A549 (cell line): ENCODE measurements at regions not wholly inside any gene's neighbourhood (a gene's known extent, or its start where the extent isn't known, plus 50 kb on each side); places are given as distances from the start of the nearest gene placed in this dataset.

ENCODE experiments used
- ATAC-seq, 2 experiments: fragments of 200-7000 bp in 1 of 2; fragments of >200 bp in 1 of 2; cut with Nextera tagmentation in 1 of 2; cut with Tn5 transposase in 1 of 2; 3 replicates each; pipeline versions ENCODE4 v1.8.0 to v1.9.1; 2018 to 2020; ENCODE audit warnings: mild to moderate bottlenecking in 1 of 2, moderate library complexity in 1 of 2
- CTCF ChIA-PET: fragments of 300-600 bp; sonication (Branson Sonifier 250); formaldehyde crosslinking; extraction: SDS; loops from one replicate; lab custom pipeline; 2021; ENCODE audit warnings: antibody characterized with exemption, inconsistent platforms; lab: Yijun Ruan, JAX
- POLR2A ChIA-PET: fragments of 350-600 bp; formaldehyde crosslinking; extraction: SDS; loops from one replicate; lab custom pipeline; 2021; ENCODE audit warnings: antibody characterized with exemption, inconsistent platforms; lab: Yijun Ruan, JAX
- DNase-seq, 2 experiments: peaks; one replicate each; pipeline versions ENCODE4 v3.0.0 to v3.0.0-alpha.2; 2011 to 2016; ENCODE audit warnings: low read depth in 1 of 2, low spot score in 1 of 2
- FAIRE-seq: peaks from 2 replicates; lab custom pipeline; 2011; peaks lifted over from hg19 to GRCh38; lab: Jason Lieb, UNC
- H3K27ac ChIP-seq, 2 experiments: fragments of >200 bp; sonication (Bioruptor Twin); formaldehyde crosslinking; 3 replicates each; pipeline ENCODE4 v1.5.1; 2016 to 2017
- H3K4me1 ChIP-seq: fragments of >200 bp; sonication (Bioruptor Twin); formaldehyde crosslinking; 3 replicates; pipeline ENCODE4 v1.6.1; 2016
- H3K4me2 ChIP-seq: fragments of >200 bp; sonication (Bioruptor Twin); formaldehyde crosslinking; 3 replicates; pipeline ENCODE4 v1.6.1; 2016
- H3K4me3 ChIP-seq: fragments of >200 bp; sonication (Bioruptor Twin); formaldehyde crosslinking; 3 replicates; pipeline ENCODE4 v1.5.1; 2016
- H3K9me3 ChIP-seq: fragments of >200 bp; sonication (Bioruptor Twin); formaldehyde crosslinking; 3 replicates; pipeline ENCODE4 v1.6.1; 2016
- BCL3 ChIP-seq: fragments of >200 bp; sonication (Bioruptor Twin); formaldehyde crosslinking; IDR thresholded peaks from 3 replicates; pipeline ENCODE4 v1.6.1; 2016
- CBX2 ChIP-seq: fragments of 200-600 bp; sonication (generic); IDR thresholded peaks from 2 replicates; pipeline ENCODE4 v1.6.1; 2016; ENCODE audit warnings: low read depth, mild to moderate bottlenecking, borderline replicate concordance
- CHD2 ChIP-seq: fragments of 150-350 bp; IDR thresholded peaks from 2 replicates; pipeline ENCODE4 v1.6.1; 2014; ENCODE audit warnings: low read length; ENCODE audit not compliant: partially characterized antibody
- CHD4 ChIP-seq: fragments of 200-600 bp; sonication (generic); IDR thresholded peaks from 2 replicates; pipeline ENCODE4 v1.6.1; 2016; ENCODE audit warnings: antibody characterized with exemption, mild to moderate bottlenecking, borderline replicate concordance
- EHF ChIP-seq: fragments of 250-450 bp; sonication (Bioruptor Pico); IDR thresholded peaks from 2 replicates; pipeline ENCODE4 v1.5.0; 2020; ENCODE audit warnings: mild to moderate bottlenecking
- EP300 ChIP-seq, 2 experiments: fragments of >200 bp; sonication (Bioruptor Twin); formaldehyde crosslinking; IDR thresholded peaks; 2 replicates in 1 of 2; 3 replicates in 1 of 2; pipeline ENCODE4 v1.6.1; 2016 to 2017
- ESRRA ChIP-seq: fragments of 150-350 bp; IDR thresholded peaks from 2 replicates; pipeline ENCODE4 v1.6.1; 2014; ENCODE audit warnings: mild to moderate bottlenecking, low read length, borderline replicate concordance
- FOSB ChIP-seq: fragments of 250-450 bp; sonication (Bioruptor Pico); IDR thresholded peaks from 2 replicates; pipeline ENCODE4 v1.5.0; 2020; ENCODE audit warnings: mild to moderate bottlenecking, moderate library complexity
- FOSL2 ChIP-seq, 2 experiments: fragments of 450-650 bp in 1 of 2; fragments of >200 bp in 1 of 2; sonication (Bioruptor Twin) in 1 of 2; formaldehyde crosslinking; IDR thresholded peaks; 2 replicates each; pipeline versions ENCODE4 v1.5.0 to v1.6.1; 2016 to 2020; ENCODE audit warnings: mild to moderate bottlenecking in 1 of 2, moderate library complexity in 1 of 2
- HES2 ChIP-seq: fragments of >200 bp; sonication (Bioruptor Twin); formaldehyde crosslinking; IDR thresholded peaks from 2 replicates; pipeline ENCODE4 v1.6.1; 2016
- HEYL ChIP-seq: fragments of 250-450 bp; sonication (Bioruptor Pico); IDR thresholded peaks from 2 replicates; pipeline ENCODE4 v1.8.0; 2021; ENCODE audit warnings: mild to moderate bottlenecking, moderate library complexity
- HOXA7 ChIP-seq: fragments of 250-450 bp; sonication (Bioruptor Pico); IDR thresholded peaks from 2 replicates; pipeline ENCODE4 v1.5.0; 2020; ENCODE audit warnings: mild to moderate bottlenecking, moderate library complexity
- HOXB5 ChIP-seq: fragments of 250-450 bp; sonication (Bioruptor Pico); IDR thresholded peaks from 2 replicates; pipeline ENCODE4 v1.5.0; 2020; ENCODE audit warnings: mild to moderate bottlenecking, moderate library complexity
- KDM1A ChIP-seq: fragments of 200-600 bp; sonication (generic); IDR thresholded peaks from 2 replicates; pipeline ENCODE4 v1.6.1; 2016; ENCODE audit warnings: low read depth, mild to moderate bottlenecking
- POLR2AphosphoS2 ChIP-seq: conservative IDR thresholded peaks from 2 replicates; pipeline ENCODE4 v1.6.1; 2012; ENCODE audit warnings: low read length, improper control_type of control experiment, inconsistent platforms
- RAD21 ChIP-seq, 2 experiments: fragments of >200 bp in 1 of 2; sonication (Bioruptor Twin) in 1 of 2; formaldehyde crosslinking in 1 of 2; IDR thresholded peaks in 1 of 2; conservative IDR thresholded peaks in 1 of 2; 2 replicates in 1 of 2; 3 replicates in 1 of 2; pipeline ENCODE4 v1.6.1; 2012 to 2018; ENCODE audit warnings: inconsistent platforms in 1 of 2
- RARB ChIP-seq: fragments of 250-450 bp; sonication (Bioruptor Pico); IDR thresholded peaks from 2 replicates; pipeline ENCODE4 v1.8.0; 2021; ENCODE audit warnings: mild to moderate bottlenecking, moderate library complexity
- RCOR1 ChIP-seq: fragments of 150-350 bp; IDR thresholded peaks from 2 replicates; pipeline ENCODE4 v1.6.1; 2014; ENCODE audit warnings: antibody characterized with exemption, low read length, low read depth
- SMC3 ChIP-seq: fragments of >200 bp; sonication (Bioruptor Twin); formaldehyde crosslinking; IDR thresholded peaks from 3 replicates; pipeline ENCODE4 v1.6.1; 2018; ENCODE audit warnings: inconsistent platforms
- SREBF2 ChIP-seq: fragments of 450-650 bp; IDR thresholded peaks from 2 replicates; pipeline ENCODE4 v1.6.1; 2014; ENCODE audit warnings: mild to moderate bottlenecking, moderate library complexity
- TFCP2L1 ChIP-seq: fragments of 250-450 bp; sonication (Bioruptor Pico); IDR thresholded peaks from 2 replicates; pipeline ENCODE4 v1.5.0; 2021; ENCODE audit warnings: mild to moderate bottlenecking
- ZNF302 ChIP-seq: fragments of 250-450 bp; sonication (Bioruptor Pico); IDR thresholded peaks from 2 replicates; pipeline ENCODE4 v1.9.0; 2021; ENCODE audit warnings: inconsistent platforms, mild to moderate bottlenecking, moderate library complexity
- ZSCAN20 ChIP-seq: fragments of 250-450 bp; sonication (Bioruptor Pico); IDR thresholded peaks from 2 replicates; pipeline ENCODE4 v1.8.0; 2022; ENCODE audit warnings: mild to moderate bottlenecking, moderate library complexity
- WGBS: methylation state at CpG from one replicate; pipeline ENCODE4 v1.1.6; 2017; ENCODE audit errors: missing lambda C conversion rate; 5-methylcytosine and 5-hydroxymethylcytosine counted together
- TF ChIP-seq, protein P1 (sequence below): fragments of >200 bp; sonication (Bioruptor Twin); formaldehyde crosslinking; IDR thresholded peaks from 3 replicates; pipeline ENCODE4 v1.5.1; 2016
- TF ChIP-seq, protein P2 (sequence below): IDR thresholded peaks from 2 replicates; pipeline ENCODE4 v1.6.1; 2012; ENCODE audit warnings: low read depth, borderline replicate concordance
- TF ChIP-seq, protein P3 (sequence below): fragments of 250-450 bp; sonication (Bioruptor Pico); IDR thresholded peaks from 2 replicates; pipeline ENCODE4 v1.5.0; 2021; ENCODE audit warnings: mild to moderate bottlenecking, moderate library complexity, borderline replicate concordance

DNA sequence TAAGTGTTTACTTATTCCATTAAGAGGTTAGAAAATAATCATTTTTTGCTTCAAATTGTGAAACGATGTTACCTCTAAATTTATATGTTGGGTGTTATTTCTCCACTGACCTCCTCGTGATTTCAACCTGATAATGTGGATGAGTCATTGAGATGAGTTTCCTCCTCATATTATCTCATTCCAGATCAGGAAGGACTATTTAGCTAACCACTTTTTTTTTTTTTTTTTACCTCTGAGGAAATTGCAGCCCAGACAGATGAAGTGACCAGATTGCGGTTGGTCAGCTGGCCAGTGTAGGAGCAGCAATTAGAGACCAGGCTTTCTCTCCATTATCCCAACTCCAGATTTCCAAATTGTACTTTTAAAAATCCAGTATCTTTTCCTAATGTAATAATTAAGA lies 248.7 kb downstream of the FZD1 start:
- Histone ChIP-seq H3K9me3 (no peaks in the 10 kb centered on the region), H3K4me2 (no peak overlapping the region), H3K4me3 (no peak overlapping the region), H3K27ac (no peak overlapping the region), H3K4me1 (no peaks in the 10 kb centered on the region)
- POLR2A ChIA-PET = no interaction called here
- FAIRE-seq (no peak), DNase-seq (peak in 1 of 2 experiments; percentile 9), ATAC-seq (no peak)
- CTCF ChIA-PET = no interaction called here
- TF ChIP-seq RAD21 (conservative IDR thresholded peaks at IDR 0.05 in 1 of 2, IDR thresholded peaks at IDR 0.05 in 1 of 2) (no peak), KDM1A (no peak), HOXA7 (CRISPR knock-in tag) (no peak), CBX2 (no peak), RARB (CRISPR knock-in tag) (no peak), ZNF302 (CRISPR knock-in tag) (no peak), RCOR1 (no peak), CHD4 (no peak), BCL3 (no peak), SMC3 (no peak), EHF (CRISPR knock-in tag) (no peak), FOSB (CRISPR knock-in tag) (no peak), ZSCAN20 (CRISPR knock-in tag) (no peak)
- TF ChIP-seq, protein P1, sequence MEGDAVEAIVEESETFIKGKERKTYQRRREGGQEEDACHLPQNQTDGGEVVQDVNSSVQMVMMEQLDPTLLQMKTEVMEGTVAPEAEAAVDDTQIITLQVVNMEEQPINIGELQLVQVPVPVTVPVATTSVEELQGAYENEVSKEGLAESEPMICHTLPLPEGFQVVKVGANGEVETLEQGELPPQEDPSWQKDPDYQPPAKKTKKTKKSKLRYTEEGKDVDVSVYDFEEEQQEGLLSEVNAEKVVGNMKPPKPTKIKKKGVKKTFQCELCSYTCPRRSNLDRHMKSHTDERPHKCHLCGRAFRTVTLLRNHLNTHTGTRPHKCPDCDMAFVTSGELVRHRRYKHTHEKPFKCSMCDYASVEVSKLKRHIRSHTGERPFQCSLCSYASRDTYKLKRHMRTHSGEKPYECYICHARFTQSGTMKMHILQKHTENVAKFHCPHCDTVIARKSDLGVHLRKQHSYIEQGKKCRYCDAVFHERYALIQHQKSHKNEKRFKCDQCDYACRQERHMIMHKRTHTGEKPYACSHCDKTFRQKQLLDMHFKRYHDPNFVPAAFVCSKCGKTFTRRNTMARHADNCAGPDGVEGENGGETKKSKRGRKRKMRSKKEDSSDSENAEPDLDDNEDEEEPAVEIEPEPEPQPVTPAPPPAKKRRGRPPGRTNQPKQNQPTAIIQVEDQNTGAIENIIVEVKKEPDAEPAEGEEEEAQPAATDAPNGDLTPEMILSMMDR = no peak
- TF ChIP-seq, protein P2, sequence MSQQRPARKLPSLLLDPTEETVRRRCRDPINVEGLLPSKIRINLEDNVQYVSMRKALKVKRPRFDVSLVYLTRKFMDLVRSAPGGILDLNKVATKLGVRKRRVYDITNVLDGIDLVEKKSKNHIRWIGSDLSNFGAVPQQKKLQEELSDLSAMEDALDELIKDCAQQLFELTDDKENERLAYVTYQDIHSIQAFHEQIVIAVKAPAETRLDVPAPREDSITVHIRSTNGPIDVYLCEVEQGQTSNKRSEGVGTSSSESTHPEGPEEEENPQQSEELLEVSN = no peak
- WGBS = 18% methylated on average over 3 of the region's 3 CpGs

- Histone ChIP-seq H3K27ac (no peak overlapping the region), H3K9me3 (no peaks in the 10 kb centered on the region), H3K4me3 (no peak overlapping the region), H3K4me2 (no peak overlapping the region), H3K4me1 (no peaks in the 10 kb centered on the region)
- DNase-seq = no peak
- no peak for TF ChIP-seq ESRRA
- TF ChIP-seq CHD4 = no peak
- TF ChIP-seq FOSL2 (IDR thresholded peaks at IDR 0.05) = no peak
- no peak for TF ChIP-seq FOSL2 (CRISPR knock-in tag; IDR thresholded peaks at IDR 0.05)
- TF ChIP-seq HES2 = no peak
- no peak for TF ChIP-seq SREBF2
- TF ChIP-seq, protein P3, sequence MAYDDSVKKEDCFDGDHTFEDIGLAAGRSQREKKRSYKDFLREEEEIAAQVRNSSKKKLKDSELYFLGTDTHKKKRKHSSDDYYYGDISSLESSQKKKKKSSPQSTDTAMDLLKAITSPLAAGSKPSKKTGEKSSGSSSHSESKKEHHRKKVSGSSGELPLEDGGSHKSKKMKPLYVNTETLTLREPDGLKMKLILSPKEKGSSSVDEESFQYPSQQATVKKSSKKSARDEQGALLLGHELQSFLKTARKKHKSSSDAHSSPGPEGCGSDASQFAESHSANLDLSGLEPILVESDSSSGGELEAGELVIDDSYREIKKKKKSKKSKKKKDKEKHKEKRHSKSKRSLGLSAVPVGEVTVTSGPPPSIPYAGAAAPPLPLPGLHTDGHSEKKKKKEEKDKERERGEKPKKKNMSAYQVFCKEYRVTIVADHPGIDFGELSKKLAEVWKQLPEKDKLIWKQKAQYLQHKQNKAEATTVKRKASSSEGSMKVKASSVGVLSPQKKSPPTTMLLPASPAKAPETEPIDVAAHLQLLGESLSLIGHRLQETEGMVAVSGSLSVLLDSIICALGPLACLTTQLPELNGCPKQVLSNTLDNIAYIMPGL (CRISPR knock-in tag) = no peak
- TF ChIP-seq CHD2 = no peak
- no peak for TF ChIP-seq HOXB5 (CRISPR knock-in tag)
- no peak for TF ChIP-seq CBX2
- TF ChIP-seq EP300 (IDR thresholded peaks at IDR 0.05) = no peak
- no peak for TF ChIP-seq POLR2AphosphoS2
- no peak for TF ChIP-seq HEYL (CRISPR knock-in tag)
- TF ChIP-seq RARB (CRISPR knock-in tag) = no peak
- TF ChIP-seq TFCP2L1 = no peak
- TF ChIP-seq ZNF302 (CRISPR knock-in tag) = no peak
- TF ChIP-seq KDM1A = no peak
- POLR2A ChIA-PET = no interaction called here
- CTCF ChIA-PET = interaction anchor here (0.8 kb wide), 1 partner anchor 577 kb away, joined by 4 read pairs; no protein-coding TSS in a partner anchor
- no peak for ATAC-seq
- no peak for FAIRE-seq
- WGBS = 60% methylated on average over 4 of the region's 4 CpGs
Measured at GRCh38 chr7:91514591-91514990, 250.4 kb downstream of the FZD1 start.
